Testis (tissue), 2 donors: ENCODE measurements at regions not wholly inside any gene's neighbourhood (a gene's known extent, or its start where the extent isn't known, plus 50 kb on each side); places are given as distances from the start of the nearest gene placed in this dataset.
"Not testable (repeated sequence)": the region's sequence is repeated elsewhere in the genome, so short reads cannot be mapped to it uniquely, and the experiment has no call there.

Source experiments
- CTCF ChIP-seq, 3 experiments: fragments of 450-650 bp in 2 of 3; fragments of 200-600 bp in 1 of 3; sonication (generic) in 1 of 3; IDR thresholded peaks; one replicate each; pipeline ENCODE4 v1.5.1; 2016 to 2019; ENCODE audit warnings: antibody characterized with exemption in 3 of 3, mild to moderate bottlenecking in 2 of 3, moderate library complexity in 1 of 3
- POLR2A ChIP-seq: fragments of 450-650 bp; IDR thresholded peaks from one replicate; pipeline ENCODE4 v1.6.1; 2017; ENCODE audit warnings: antibody characterized with exemption, mild to moderate bottlenecking, moderate library complexity

GRCh38 chr6:74594350-74594749, 611.5 kb downstream of the COL12A1 start:
- TF ChIP-seq CTCF (IDR thresholded peaks at IDR 0.05); POLR2A: not testable (repeated sequence)
